Stimulated activated CD4-positive, alpha-beta T cell treated with anti-CD3 and anti-CD28 coated beads, Interleukin-12 subunit alpha, Interleukin-12 subunit beta, amount 100 ng/mL, for 4 hours (primary cell): ENCODE measurements at regions not wholly inside any gene's neighbourhood (a gene's known extent, or its start where the extent isn't known, plus 50 kb on each side); places are given as distances from the start of the nearest gene placed in this dataset.
"Not testable (repeated sequence)": the region's sequence is repeated elsewhere in the genome, so short reads cannot be mapped to it uniquely, and the experiment has no call there.

Experiments
- DNase-seq: peaks from one replicate; pipeline ENCODE4 v3.0.0-alpha.2; 2020

- DNase-seq: no peak
These were observed 471.4 kb upstream of the AMELY start for GRCh38 chrY:7382988-7383387.

DNA sequence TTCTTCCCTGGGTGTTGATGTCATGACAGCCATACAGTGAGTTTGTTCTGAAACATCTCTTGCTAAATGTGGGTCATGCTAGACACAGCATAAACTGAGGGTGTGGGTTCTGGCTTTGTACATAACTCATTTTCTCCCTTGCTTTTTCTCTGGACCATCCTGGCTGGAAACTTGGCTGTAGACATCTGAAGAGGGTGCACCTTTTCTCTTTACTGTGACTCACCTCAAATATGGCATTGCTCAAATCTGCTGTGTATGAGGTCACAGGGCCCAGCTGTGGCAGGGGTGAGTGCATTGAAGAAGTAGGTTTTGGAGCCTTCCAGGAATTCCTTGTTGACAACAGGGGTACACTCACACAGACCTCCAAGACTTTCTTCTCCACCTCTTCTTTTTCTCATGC lies 465.5 kb upstream of the AMELY start:
- no peak for DNase-seq

DNA sequence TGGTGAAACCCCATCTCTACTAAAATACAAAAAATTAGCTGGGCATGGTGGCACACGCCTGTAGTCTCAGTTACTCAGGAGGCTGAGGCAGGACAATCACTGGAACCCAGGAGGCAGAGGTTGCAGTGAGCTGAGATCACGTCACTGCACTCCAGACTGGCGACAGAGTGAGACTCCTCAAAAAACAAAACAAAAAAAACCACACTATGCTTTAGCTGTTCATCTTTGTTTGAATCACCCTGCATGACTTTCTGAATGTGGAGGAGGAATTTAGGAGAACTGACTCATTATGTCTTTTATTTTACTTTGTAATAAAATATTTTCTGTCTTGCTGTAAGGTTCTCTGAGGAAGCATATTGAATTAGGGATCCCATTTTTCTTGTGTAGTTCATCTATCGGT lies 462.9 kb upstream of the AMELY start:
- not testable (repeated sequence) for DNase-seq

DNA sequence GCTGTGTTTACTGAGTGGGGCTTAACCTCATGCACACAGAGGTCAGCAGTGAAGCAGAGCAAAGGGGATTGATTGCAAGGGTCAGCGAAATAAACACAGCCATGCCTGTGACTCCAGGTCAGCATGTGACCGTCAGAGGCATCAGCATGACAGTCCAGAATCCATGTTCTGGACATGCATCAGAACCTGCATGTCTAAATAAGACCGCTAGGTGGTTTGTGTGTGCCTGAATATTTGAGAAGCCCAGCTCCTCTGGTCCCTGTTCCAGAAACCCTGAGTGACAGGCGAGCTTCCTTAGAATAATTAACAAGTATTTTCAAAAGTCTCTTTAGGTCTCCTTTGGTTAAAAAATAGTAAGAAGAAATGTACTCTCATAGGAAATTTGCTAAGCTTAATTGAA lies 460.4 kb upstream of the AMELY start:
- DNase-seq: not testable (repeated sequence)

DNA sequence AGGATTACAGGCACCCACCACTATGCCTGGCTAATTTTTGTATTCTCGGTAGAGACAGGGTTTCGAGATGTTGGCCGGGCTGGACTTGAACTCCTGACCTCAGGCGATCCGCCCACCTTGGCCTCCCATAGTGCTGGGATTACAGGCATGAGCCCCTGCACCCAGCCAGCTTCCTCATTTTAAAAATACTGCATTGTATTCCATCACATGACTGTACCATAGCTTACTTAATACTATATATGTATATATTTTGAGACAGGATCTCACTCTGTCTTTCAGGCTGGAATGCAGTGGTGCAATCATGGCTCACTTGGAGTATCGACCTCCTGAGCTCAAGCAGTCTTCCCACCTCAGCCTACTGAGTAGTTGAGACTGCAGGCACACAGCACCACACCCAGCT lies 459.5 kb upstream of the AMELY start:
- not testable (repeated sequence) for DNase-seq

GRCh38 chrY:7359520-7359919 lies 448.0 kb upstream of the AMELY start:
- DNase-seq: no peak

- DNase-seq: no peak
These were observed 446.7 kb upstream of the AMELY start for GRCh38 chrY:7358103-7358752.

DNA sequence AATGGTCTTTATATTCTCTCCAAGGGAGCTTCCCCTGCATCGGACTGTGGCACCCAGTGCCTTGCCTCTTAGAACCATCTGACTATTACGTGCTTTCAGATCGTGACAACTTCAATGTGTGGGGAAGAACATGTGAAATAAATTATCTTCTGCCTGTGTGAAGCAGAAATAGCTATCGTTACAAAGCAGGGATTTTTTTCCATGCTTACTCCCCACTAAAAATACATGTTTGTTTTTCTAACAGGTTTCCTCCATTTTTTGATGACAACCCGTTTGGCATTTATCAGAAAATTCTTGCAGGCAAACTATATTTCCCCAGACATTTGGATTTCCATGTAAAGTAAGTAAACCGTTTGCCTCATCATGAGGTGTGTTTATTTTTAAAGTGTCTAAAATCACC lies 444.3 kb upstream of the AMELY start:
- not testable (repeated sequence) for DNase-seq

GRCh38 chrY:7344661-7345060 lies 433.1 kb upstream of the AMELY start:
- DNase-seq: peak; percentile 49

GRCh38 chrY:7343261-7343660 lies 431.7 kb upstream of the AMELY start:
- DNase-seq: no peak

- peak; percentile 10 for DNase-seq
These were observed 431.2 kb upstream of the AMELY start for GRCh38 chrY:7342732-7343131.

DNA sequence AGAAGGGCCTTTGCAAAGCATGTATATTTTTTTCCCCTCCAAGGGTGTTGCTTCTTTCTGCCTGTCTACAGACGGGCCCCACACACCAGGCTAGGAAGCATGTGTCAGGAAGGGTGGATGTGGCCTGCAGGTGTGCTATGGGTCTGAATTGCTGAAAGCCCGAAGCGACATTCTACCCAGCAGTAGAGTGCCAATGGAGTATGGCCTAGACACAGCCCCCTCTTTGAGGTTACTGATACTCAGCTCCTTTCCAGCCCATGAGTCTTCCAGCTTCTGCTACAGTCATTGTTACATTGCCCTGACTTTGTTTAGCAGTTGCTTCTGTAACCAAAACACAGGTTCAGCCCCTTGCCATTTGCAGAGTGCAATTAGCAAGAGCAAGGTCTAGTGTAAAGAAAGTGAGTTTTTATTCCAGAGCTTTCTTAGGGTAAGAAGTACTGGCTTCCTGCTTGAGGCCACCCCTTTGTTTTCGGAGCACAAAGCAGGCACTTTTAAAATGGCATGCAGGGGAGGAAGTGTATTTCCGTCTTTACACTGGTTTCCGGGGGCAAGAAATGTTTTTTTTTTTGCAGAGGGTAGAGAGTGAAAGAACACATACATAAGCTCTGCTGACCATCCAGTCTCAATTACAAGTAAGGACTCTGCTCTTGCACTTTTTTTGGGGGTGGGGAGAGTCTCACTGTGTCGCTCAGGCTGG lies 428.0 kb upstream of the AMELY start:
- DNase-seq: no peak

- DNase-seq: no peak
These were observed 424.7 kb upstream of the AMELY start for GRCh38 chrY:7336023-7336873.

DNA sequence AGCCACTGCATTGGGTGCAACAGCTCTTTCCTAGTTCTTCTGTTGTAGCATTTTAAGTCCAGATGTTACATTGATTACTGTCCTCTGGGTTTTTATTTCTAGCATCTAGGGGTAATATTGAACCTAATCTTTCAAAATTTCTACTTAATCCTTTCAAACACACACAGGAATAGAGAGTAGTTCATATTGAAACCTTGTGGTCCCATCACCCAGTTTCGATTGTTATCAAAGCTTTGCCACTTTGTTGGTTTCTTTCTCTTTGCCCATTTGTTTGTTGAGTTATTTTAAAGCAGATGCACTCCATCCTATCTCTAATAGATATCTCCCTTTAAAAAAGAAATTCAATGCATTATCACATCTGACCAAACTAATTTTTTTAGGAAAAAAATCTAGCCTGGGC lies 422.9 kb upstream of the AMELY start:
- no peak for DNase-seq

GRCh38 chrY:7326296-7327246 lies 415.0 kb upstream of the AMELY start:
- peak; percentile 18 for DNase-seq

DNA sequence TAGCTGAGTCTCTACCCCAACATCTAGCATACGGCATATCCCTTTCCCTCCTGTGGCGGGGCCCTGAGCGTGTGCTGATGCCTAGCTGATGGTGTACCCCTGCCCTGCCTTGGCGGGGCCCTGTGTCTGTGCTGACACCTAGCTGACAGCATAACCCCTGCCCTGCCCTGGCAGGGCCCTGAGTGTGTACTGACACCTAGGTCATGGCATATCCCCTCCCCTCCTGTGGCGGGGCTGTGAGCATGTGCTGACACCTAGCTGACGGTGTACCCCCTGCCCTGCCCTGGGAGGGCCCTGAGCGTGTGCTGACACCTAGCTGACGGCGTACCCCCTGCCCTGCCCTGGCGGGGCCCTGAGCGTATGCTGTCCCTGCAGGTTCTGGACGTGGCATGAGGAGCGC lies 414.0 kb upstream of the AMELY start:
- DNase-seq: no peak

- no peak for DNase-seq
These were observed 409.2 kb upstream of the AMELY start for GRCh38 chrY:7320751-7321150.

DNA sequence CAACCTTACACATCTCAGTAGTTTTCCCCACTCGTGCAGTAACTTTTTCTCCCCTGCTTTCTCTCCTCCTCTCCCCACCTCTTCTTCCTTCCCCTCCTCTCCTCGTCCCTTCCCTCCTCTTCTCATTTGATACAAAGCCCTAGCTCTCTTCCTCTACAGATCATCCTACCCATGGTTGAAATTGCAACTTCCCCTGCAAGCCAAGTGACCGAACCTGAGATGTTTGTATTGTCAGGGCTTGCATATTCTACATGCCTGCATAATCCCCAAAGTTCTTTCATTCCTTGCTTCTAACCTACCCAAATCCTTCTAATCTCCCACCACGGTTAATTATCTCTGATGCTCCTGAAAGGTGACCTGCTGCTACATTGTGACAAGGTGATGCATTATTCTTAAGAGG lies 408.6 kb upstream of the AMELY start:
- not testable (repeated sequence) for DNase-seq

- DNase-seq: no peak
These were observed 406.6 kb upstream of the AMELY start for GRCh38 chrY:7318122-7318521.

DNA sequence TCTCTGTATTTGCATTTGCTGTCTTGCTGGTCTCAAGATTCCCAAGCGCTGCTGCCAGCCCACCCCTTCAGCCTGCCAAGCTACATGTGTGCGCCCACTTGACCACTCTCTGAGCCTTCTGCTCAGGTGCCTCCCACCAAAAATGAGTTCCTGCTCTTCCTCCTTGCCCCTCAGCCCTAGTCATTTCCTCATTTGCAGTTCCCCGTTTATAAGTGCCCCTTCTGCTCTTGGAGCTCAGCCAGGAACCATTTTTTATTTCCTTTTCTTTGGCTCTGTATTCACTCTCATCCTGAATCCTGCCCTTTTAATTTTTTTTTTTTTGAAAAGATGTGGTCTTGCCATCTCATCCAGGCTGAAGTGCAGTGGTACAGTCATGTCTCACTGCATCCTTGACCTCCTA lies 406.0 kb upstream of the AMELY start:
- no peak for DNase-seq

GRCh38 chrY:7310482-7311269 lies 399.1 kb upstream of the AMELY start:
- DNase-seq: peak; percentile 50

DNA sequence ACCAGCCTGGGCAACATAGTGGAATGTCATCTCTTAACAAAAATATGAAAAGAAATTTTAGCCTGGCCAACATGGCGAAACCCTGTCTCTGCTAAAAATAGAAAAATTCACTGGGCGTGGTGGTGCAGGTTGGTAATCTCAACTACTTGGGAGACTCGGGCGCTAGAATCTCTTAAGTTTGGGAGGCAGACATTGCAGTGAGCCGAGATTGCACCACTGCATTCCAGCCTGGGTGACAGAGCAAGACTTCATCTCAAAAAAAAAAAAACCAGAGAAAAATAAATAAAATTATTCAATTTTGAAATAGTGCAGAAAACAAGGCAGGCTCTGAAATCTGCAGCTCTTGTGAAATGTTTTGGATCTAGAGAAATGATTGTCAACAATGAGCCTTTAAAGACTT lies 397.3 kb upstream of the AMELY start:
- DNase-seq: no peak
